Heart left ventricle (tissue), 13 donors: ENCODE measurements at regions not wholly inside any gene's neighbourhood (a gene's known extent, or its start where the extent isn't known, plus 50 kb on each side); places are given as distances from the start of the nearest gene placed in this dataset.

ENCODE experiments used
- CTCF ChIP-seq, 12 donors: fragments of 200-600 bp; sonication (generic) in 4 of 12; IDR thresholded peaks; one replicate each; pipeline versions ENCODE4 v1.5.0 to v1.8.0; 2018 to 2022; ENCODE audit warnings: antibody characterized with exemption in 12 of 12, mild to moderate bottlenecking in 5 of 12
- POLR2A ChIP-seq, 2 donors: fragments of 450-650 bp; IDR thresholded peaks; one replicate each; pipeline ENCODE4 v1.6.1; 2017; ENCODE audit warnings: antibody characterized with exemption in 2 of 2, mild to moderate bottlenecking in 2 of 2, moderate library complexity in 2 of 2
- donor health status: ischemic (EF 13 %, LVEDD 7.1; RV severe dilation, severe dysfunction).
- donor health status: DM: no; HTN: yes; CAD: no.
- donor health status: DM: no; HTN: no; CAD: no.
- donor health status: ischemic (EF 25% LVEDD 6.9; RV normal size, moderate dysfunction).
- donor health status: ischemic (EF 25% LVEDD 5.7; RV mildly dilated, moderate dysfunction).
- donor health status: ischemic (EF 35%, LVEDD 5.7; RV mildly dilated, moderate dysfunction).
- donor health status: nonischemic (EF 11% LVEDD 7.7; RV severe dilation, severe dysfunction).
- donor health status: DM: yes; HTN: yes; CAD: no.
- donor health status: PGD.
- donor health status: ischemic (EF 29% LVEDD 5.4; RV normal size, mild dysfunction).
- donor health status: nonischemic (EF 23%, LVEDD 6.1; RV moderate dilation, normal function).

GRCh38 chr5:12217039-12217438, 312.8 kb upstream of the CTNND2 start:
- TF ChIP-seq CTCF (IDR thresholded peaks at IDR 0.05) (no peak), POLR2A (IDR thresholded peaks at IDR 0.05) (no peak)
